K562 (cell line): ENCODE measurements at regions not wholly inside any gene's neighbourhood (a gene's known extent, or its start where the extent isn't known, plus 50 kb on each side); places are given as distances from the start of the nearest gene placed in this dataset.

Experiments used
- BMI1 ChIP-seq: fragments of 150-350 bp; IDR thresholded peaks from 2 replicates; pipeline ENCODE4 v1.6.1; 2014; ENCODE audit warnings: low read length
- C11orf30 ChIP-seq: fragments of 450-650 bp; IDR thresholded peaks from 2 replicates; pipeline ENCODE4 v1.6.1; 2016; ENCODE audit warnings: low read depth, mild to moderate bottlenecking
- CHAMP1 ChIP-seq: fragments of 450-650 bp; IDR thresholded peaks from 2 replicates; pipeline ENCODE4 v1.6.1; 2016; ENCODE audit warnings: mild to moderate bottlenecking
- CHD4 ChIP-seq: fragments of 200-600 bp; sonication (generic); IDR thresholded peaks from 3 replicates; pipeline ENCODE4 v1.6.1; 2012; ENCODE audit warnings: low read depth, mild to moderate bottlenecking, mixed read lengths, low read length, inconsistent platforms; ENCODE audit not compliant: insufficient read depth, insufficient replicate concordance, poor library complexity, severe bottlenecking
- CREM ChIP-seq: IDR thresholded peaks from 2 replicates; pipeline ENCODE4 v1.6.1; 2014; ENCODE audit warnings: antibody characterized with exemption, low read depth
- CTBP1 ChIP-seq: fragments of 450-650 bp; IDR thresholded peaks from 2 replicates; pipeline ENCODE4 v1.6.1; 2016; ENCODE audit warnings: borderline replicate concordance
- CTCFL ChIP-seq: IDR thresholded peaks from 2 replicates; pipeline ENCODE4 v1.6.1; 2011; ENCODE audit warnings: borderline replicate concordance, low read depth, mild to moderate bottlenecking, moderate library complexity, low read length; ENCODE audit not compliant: insufficient read depth, poor library complexity, severe bottlenecking
- ELK3 ChIP-seq: fragments of 450-650 bp; formaldehyde crosslinking; IDR thresholded peaks from 2 replicates; pipeline ENCODE4 v1.4.0; 2020; ENCODE audit warnings: mild to moderate bottlenecking
- ERF ChIP-seq: fragments of 450-650 bp; formaldehyde crosslinking; IDR thresholded peaks from 2 replicates; pipeline ENCODE4 v1.4.0; 2020; ENCODE audit warnings: mild to moderate bottlenecking, mixed read lengths
- FUS ChIP-seq: fragments of 200-400 bp; formaldehyde crosslinking; optimal IDR thresholded peaks from 2 replicates; pipeline ENCODE3; 2017; ENCODE audit warnings: low read depth, low read length
- HCFC1 ChIP-seq: IDR thresholded peaks from 2 replicates; pipeline ENCODE4 v1.6.1; 2012; ENCODE audit warnings: low read depth, low read length, improper control_type of control experiment
- LCOR ChIP-seq: sonication (generic); formaldehyde crosslinking; IDR thresholded peaks from 2 replicates; pipeline ENCODE4 v1.8.0; 2022; ENCODE audit warnings: mild to moderate bottlenecking, missing genetic modification reagents
- MAFF ChIP-seq: IDR thresholded peaks from 2 replicates; pipeline ENCODE4 v1.6.1; 2012; ENCODE audit warnings: low read length, improper control_type of control experiment
- MAFG ChIP-seq: fragments of 450-650 bp; conservative IDR thresholded peaks from 2 replicates; pipeline ENCODE4 v1.6.1; 2016; ENCODE audit warnings: missing genetic modification characterization, missing compliant biosample characterization
- MIER1 ChIP-seq: fragments of 450-650 bp; IDR thresholded peaks from 2 replicates; pipeline ENCODE4 v1.6.1; 2016; ENCODE audit warnings: antibody characterized with exemption, mild to moderate bottlenecking, low read depth
- NONO ChIP-seq, 2 experiments: fragments of 200-400 bp in 1 of 2; fragments of 450-650 bp in 1 of 2; formaldehyde crosslinking in 1 of 2; IDR thresholded peaks; 2 replicates each; pipeline ENCODE4 v1.6.1; 2017; ENCODE audit warnings: low read depth in 2 of 2, mild to moderate bottlenecking in 2 of 2, moderate library complexity in 2 of 2, low read length in 1 of 2
- POLR2AphosphoS2 ChIP-seq: IDR thresholded peaks from 2 replicates; pipeline ENCODE4 v1.6.1; 2012; ENCODE audit warnings: low read length, improper control_type of control experiment
- PTBP1 ChIP-seq: fragments of 200-400 bp; formaldehyde crosslinking; IDR thresholded peaks from 2 replicates; pipeline ENCODE4 v1.6.1; 2017; ENCODE audit warnings: low read depth, low read length
- SAP30 ChIP-seq: fragments of 200-600 bp; sonication (generic); IDR thresholded peaks from 2 replicates; pipeline ENCODE4 v1.6.1; 2012; ENCODE audit warnings: borderline replicate concordance, low read depth, mild to moderate bottlenecking, moderate library complexity, low read length, control low read depth, inconsistent platforms; ENCODE audit not compliant: insufficient read depth, poor library complexity, severe bottlenecking
- TFAP4 ChIP-seq: sonication (generic); formaldehyde crosslinking; IDR thresholded peaks from 2 replicates; pipeline ENCODE4 v1.8.0; 2022; ENCODE audit warnings: missing genetic modification reagents, mild to moderate bottlenecking, moderate library complexity, borderline replicate concordance
- ZBTB12 ChIP-seq: fragments of 250-450 bp; sonication (Bioruptor Pico); IDR thresholded peaks from 2 replicates; pipeline ENCODE4 v1.4.0; 2020
- ZFP1 ChIP-seq: fragments of 450-650 bp; formaldehyde crosslinking; IDR thresholded peaks from 2 replicates; pipeline ENCODE4 v1.4.0; 2020; ENCODE audit warnings: mild to moderate bottlenecking, mixed read lengths
- ZNF282 ChIP-seq: sonication (generic); formaldehyde crosslinking; IDR thresholded peaks from 2 replicates; pipeline ENCODE4 v1.8.1; 2023; ENCODE audit warnings: missing genetic modification reagents
- ZNF316 ChIP-seq: fragments of 450-650 bp; IDR thresholded peaks from 2 replicates; pipeline ENCODE4 v1.6.1; 2016

GRCh38 chr3:20563985-20564384 lies 378.0 kb upstream of the SGO1 start (continued):
- TF ChIP-seq CTCFL (no peak), NONO (IDR thresholded peaks at IDR 0.05; ENCODE audit: low read depth in 2 of 2, low read length in 1 of 2) (no peak), ZFP1 (no peak), MIER1 (no peak), FUS (no peak), CHAMP1 (no peak), ZNF316 (peak; percentile 95), TFAP4 (CRISPR knock-in tag) (no peak), CTBP1 (no peak), C11orf30 (peak; percentile 81), LCOR (CRISPR knock-in tag) (no peak), ZBTB12 (no peak), CHD4 (no peak), CREM (no peak), SAP30 (no peak), BMI1 (no peak), MAFF (peak; percentile 91), ELK3 (no peak), MAFG (tag) (peak; percentile 84), ZNF282 (CRISPR knock-in tag) (no peak), ERF (no peak), POLR2AphosphoS2 (no peak), PTBP1 (no peak), HCFC1 (no peak)
